ENCODE measurements at regions not wholly inside any gene's neighbourhood (a gene's known extent, or its start where the extent isn't known, plus 50 kb on each side); places are given as distances from the start of the nearest gene placed in this dataset. TPM values are rescaled to one million over a fixed set of nuclear protein-coding genes. Genes with fewer than 3 reads are reported as not detected.

GRCh38 chrY:26408671-26409328 lies 786.9 kb downstream of the CDY1 start:
- Histone ChIP-seq H3K79me2 (ENCODE audit: insufficient read depth, low read depth, low read length) (no peaks in the 10 kb centered on the region), H3K36me3 (ENCODE audit: insufficient read depth, low read length) (no peaks in the 10 kb centered on the region), H3K27ac (ENCODE audit: low read depth, low read length, poor library complexity, severe bottlenecking) (no peak overlapping the region), H3K4me2 (ENCODE audit: low read length) (no peak overlapping the region), H2AFZ (ENCODE audit: low read length) (no peak overlapping the region), H3K9me2 (ENCODE audit: insufficient read depth, low read length) (no peaks in the 10 kb centered on the region), H3K4me1 (ENCODE audit: insufficient read depth, low read length, poor library complexity, severe bottlenecking) (no peaks in the 10 kb centered on the region), H3K9me3 (ENCODE audit: low read length) (no peaks in the 10 kb centered on the region), H4K20me1 (ENCODE audit: insufficient read depth, low read length) (no peaks in the 10 kb centered on the region), H3K4me3 (ENCODE audit: low read depth, low read length, poor library complexity, severe bottlenecking) (no peak overlapping the region)
- ChIA-PET POLR2A (no interaction called here), CTCF (ENCODE audit: unreplicated experiment) (no interaction called here)
- intact Hi-C loops (cut with micrococcal nuclease; ENCODE audit: unreplicated experiment), result no loop called here
- BruUV-seq (replicated peaks), result no TSS peak
- DNase-seq (ENCODE audit: low spot score), result no peak
- TF ChIP-seq CTCF (conservative IDR thresholded peaks at IDR 0.05; ENCODE audit: low read length), result no peak
- TF ChIP-seq EZH2phosphoT487 (IDR thresholded peaks at IDR 0.05; ENCODE audit: borderline replicate concordance, low read depth, low read length), result no peak

DNA sequence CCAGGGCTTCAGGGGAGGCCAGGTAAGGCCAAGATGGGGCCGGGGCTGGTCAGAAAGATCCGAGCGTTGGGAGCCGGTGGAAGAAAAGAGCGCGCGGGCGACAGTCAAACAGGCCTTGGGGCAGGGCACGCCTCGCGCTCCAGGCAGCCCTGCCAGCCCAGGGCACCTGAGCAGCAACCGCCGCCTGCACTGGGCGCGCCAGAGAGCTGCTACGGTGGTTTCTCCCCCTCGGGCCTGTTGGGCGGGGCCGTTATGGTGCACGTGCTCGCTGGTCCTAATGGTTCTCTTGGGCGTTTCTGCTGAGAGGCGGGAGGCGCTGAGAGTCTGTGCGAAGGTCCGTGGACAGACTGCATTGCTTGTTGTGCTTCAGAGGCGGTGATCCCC lies 787.4 kb downstream of the CDY1 start:
- TF ChIP-seq CTCF (conservative IDR thresholded peaks at IDR 0.05; ENCODE audit: low read length) (no peak), EZH2phosphoT487 (IDR thresholded peaks at IDR 0.05; ENCODE audit: borderline replicate concordance, low read depth, low read length) (no peak)

More for the DNA sequence above, 787.4 kb downstream of the CDY1 start:
- no peak overlapping the region for H3K27ac ChIP-seq (ENCODE audit: low read depth, low read length, poor library complexity, severe bottlenecking)
- no peak for DNase-seq (ENCODE audit: low spot score)
- H3K4me2 ChIP-seq (ENCODE audit: low read length), result no peak overlapping the region
- no peak overlapping the region for H3K4me3 ChIP-seq (ENCODE audit: low read depth, low read length, poor library complexity, severe bottlenecking)
- no peaks in the 10 kb centered on the region for H3K9me3 ChIP-seq (ENCODE audit: low read length)
- ChIA-PET POLR2A (no interaction called here), CTCF (ENCODE audit: unreplicated experiment) (no interaction called here)
- H3K4me1 ChIP-seq (ENCODE audit: insufficient read depth, low read length, poor library complexity, severe bottlenecking), result no peaks in the 10 kb centered on the region
- H4K20me1 ChIP-seq (ENCODE audit: insufficient read depth, low read length), result no peaks in the 10 kb centered on the region
- H2AFZ ChIP-seq (ENCODE audit: low read length), result no peak overlapping the region
- BruUV-seq (replicated peaks), result no TSS peak
- intact Hi-C loops (cut with micrococcal nuclease; ENCODE audit: unreplicated experiment), result no loop called here
- H3K79me2 ChIP-seq (ENCODE audit: insufficient read depth, low read depth, low read length), result no peaks in the 10 kb centered on the region
- H3K9me2 ChIP-seq (ENCODE audit: insufficient read depth, low read length), result no peaks in the 10 kb centered on the region
- no peaks in the 10 kb centered on the region for H3K36me3 ChIP-seq (ENCODE audit: insufficient read depth, low read length)

Small RNAs in the stretch of these regions (small RNA-seq; reads per million reads assigned to genes)
- not detected for gene AC024067.1
- gene RF00156, result not detected
- not detected for gene RNU6-1314P

Data from OCI-LY7 (cell line).